ENCODE measurements at regions not wholly inside any gene's neighbourhood (a gene's known extent, or its start where the extent isn't known, plus 50 kb on each side); places are given as distances from the start of the nearest gene placed in this dataset.

DNA sequence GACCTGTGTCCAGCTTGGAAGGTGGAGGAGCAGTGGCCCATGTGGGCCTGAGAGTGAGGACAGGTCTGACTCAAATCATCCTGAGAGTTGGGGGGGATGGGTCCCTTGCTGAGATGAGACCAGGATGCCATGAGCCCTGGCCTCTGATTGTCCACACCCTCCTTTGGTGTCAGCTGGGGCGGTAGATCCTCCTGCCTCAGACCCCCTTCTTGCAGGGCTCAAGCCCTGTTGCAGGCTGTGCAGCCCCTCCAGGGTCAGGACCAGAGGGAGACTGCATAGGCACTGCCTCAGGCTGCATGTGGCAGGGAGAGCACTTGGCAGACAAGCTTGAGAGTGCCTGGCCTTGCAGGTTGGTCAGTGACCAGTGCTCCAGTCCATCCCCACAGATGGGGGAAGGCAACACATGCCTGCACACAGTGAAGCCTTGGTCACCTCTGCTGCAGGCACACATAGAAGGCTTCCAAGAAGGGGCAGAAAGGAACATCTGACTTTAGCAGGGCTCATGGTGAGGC lies 82.2 kb upstream of the ACTRT2 start (continued):
- TF ChIP-seq TAF1 (IDR thresholded peaks at IDR 0.05; ENCODE audit: low read depth, low read length) = no peak
